IPS-20b (cell line): ENCODE measurements at regions not wholly inside any gene's neighbourhood (a gene's known extent, or its start where the extent isn't known, plus 50 kb on each side); places are given as distances from the start of the nearest gene placed in this dataset.
A peak's percentile ranks its signal among the peaks of the same experiment; 100 is the strongest.

ENCODE experiments used
- H3K27ac ChIP-seq: one replicate; pipeline ENCODE4 v1.5.1; 2013; ENCODE audit warnings: low read length
- H3K27me3 ChIP-seq: 2 replicates; pipeline ENCODE4 v1.6.1; 2013; ENCODE audit warnings: mild to moderate bottlenecking, low read length, inconsistent platforms; ENCODE audit not compliant: insufficient read depth
- H3K36me3 ChIP-seq: 2 replicates; pipeline ENCODE4 v1.6.1; 2013; ENCODE audit warnings: low read depth, mild to moderate bottlenecking, inconsistent platforms, low read length, moderate library complexity; ENCODE audit not compliant: insufficient read depth
- H3K4me1 ChIP-seq: 2 replicates; pipeline ENCODE4 v1.6.1; 2013; ENCODE audit warnings: mild to moderate bottlenecking, control low read depth, inconsistent platforms, low read length, moderate library complexity; ENCODE audit not compliant: insufficient read depth
- H3K4me3 ChIP-seq: 2 replicates; pipeline ENCODE4 v1.5.1; 2013; ENCODE audit warnings: mild to moderate bottlenecking, low read length, inconsistent platforms
- H3K9ac ChIP-seq: 2 replicates; pipeline ENCODE4 v1.6.1; 2013; ENCODE audit warnings: low read depth, mild to moderate bottlenecking, inconsistent platforms, low read length, moderate library complexity
- H3K9me3 ChIP-seq: 2 replicates; pipeline ENCODE4 v1.6.1; 2013; ENCODE audit warnings: mild to moderate bottlenecking, low read depth, low read length, inconsistent platforms; ENCODE audit not compliant: insufficient read depth

GRCh38 chr4:100797791-100798190, 280.0 kb upstream of the EMCN start:
- Histone ChIP-seq H3K27me3 (no peaks in the 10 kb centered on the region), H3K36me3 (no peaks in the 10 kb centered on the region)

GRCh38 chr4:100797356-100797755, 279.5 kb upstream of the EMCN start:
- Histone ChIP-seq H3K4me3 (no peak overlapping the region), H3K27me3 (no peaks in the 10 kb centered on the region), H3K36me3 (no peaks in the 10 kb centered on the region), H3K9ac (no peak overlapping the region), H3K27ac (no peak overlapping the region), H3K9me3 (no peaks in the 10 kb centered on the region), H3K4me1 (no peaks in the 10 kb centered on the region; the same call in 1 of the 2 replicates)

More at GRCh38 chr4:100797791-100798190, 280.0 kb upstream of the EMCN start:
- Histone ChIP-seq H3K9ac (no peak overlapping the region), H3K27ac (no peak overlapping the region), H3K4me3 (no peak overlapping the region), H3K9me3 (no peaks in the 10 kb centered on the region), H3K4me1 (no peaks in the 10 kb centered on the region; the same call in 1 of the 2 replicates)

- Histone ChIP-seq H3K9me3 (no peaks in the 10 kb centered on the region), H3K36me3 (no peaks in the 10 kb centered on the region), H3K4me3 (no peak overlapping the region), H3K27me3 (no peaks in the 10 kb centered on the region), H3K9ac (no peak overlapping the region), H3K4me1 (no peaks in the 10 kb centered on the region; the same call in 1 of the 2 replicates), H3K27ac (no peak overlapping the region)
Measured at GRCh38 chr4:100796332-100796731, 278.5 kb upstream of the EMCN start.

GRCh38 chr4:100795581-100795980, 277.8 kb upstream of the EMCN start:
- no peaks in the 10 kb centered on the region for H3K36me3 ChIP-seq
- H3K9ac ChIP-seq: no peak overlapping the region
- no peaks in the 10 kb centered on the region for H3K9me3 ChIP-seq
- no peaks in the 10 kb centered on the region for H3K27me3 ChIP-seq
- no peak overlapping the region for H3K4me3 ChIP-seq
- H3K27ac ChIP-seq: no peak overlapping the region
- no peaks in the 10 kb centered on the region; the same call in 1 of the 2 replicates for H3K4me1 ChIP-seq

- 0 out of 2 replicates have a peak overlapping the region, but pooled peaks have one; percentile 1 for H3K9ac ChIP-seq
Measured at GRCh38 chr4:100790836-100791615, 273.2 kb upstream of the EMCN start.

GRCh38 chr4:100789991-100790390, 272.2 kb upstream of the EMCN start:
- Histone ChIP-seq H3K9me3 (no peaks in the 10 kb centered on the region), H3K27ac (no peak overlapping the region)

More at GRCh38 chr4:100790836-100791615, 273.2 kb upstream of the EMCN start:
- Histone ChIP-seq H3K4me3 (no peak overlapping the region), H3K4me1 (no peaks in the 10 kb centered on the region; the same call in 1 of the 2 replicates), H3K36me3 (no peaks in the 10 kb centered on the region), H3K27me3 (no peaks in the 10 kb centered on the region), H3K27ac (no peak overlapping the region), H3K9me3 (no peaks in the 10 kb centered on the region)

GRCh38 chr4:100786481-100786880, 268.7 kb upstream of the EMCN start:
- Histone ChIP-seq H3K27me3 (no peaks in the 10 kb centered on the region), H3K4me3 (no peak overlapping the region), H3K9ac (no peak overlapping the region), H3K4me1 (no peaks in the 10 kb centered on the region; the same call in 1 of the 2 replicates), H3K36me3 (no peaks in the 10 kb centered on the region), H3K27ac (no peak overlapping the region), H3K9me3 (no peaks in the 10 kb centered on the region)

More at GRCh38 chr4:100789991-100790390, 272.2 kb upstream of the EMCN start:
- Histone ChIP-seq H3K36me3 (no peaks in the 10 kb centered on the region), H3K27me3 (no peaks in the 10 kb centered on the region), H3K4me1 (no peaks in the 10 kb centered on the region; the same call in 1 of the 2 replicates), H3K9ac (no peak overlapping the region), H3K4me3 (no peak overlapping the region)

- no peaks in the 10 kb centered on the region for H3K27me3 ChIP-seq
- no peaks in the 10 kb centered on the region for H3K4me1 ChIP-seq
- H3K9me3 ChIP-seq: no peaks in the 10 kb centered on the region
- no peaks in the 10 kb centered on the region for H3K36me3 ChIP-seq
- H3K9ac ChIP-seq: no peak overlapping the region
- no peak overlapping the region for H3K27ac ChIP-seq
- no peak overlapping the region for H3K4me3 ChIP-seq
Measured at GRCh38 chr4:100782356-100782755, 264.5 kb upstream of the EMCN start.

- no peaks in the 10 kb centered on the region for H3K27me3 ChIP-seq
- H3K9me3 ChIP-seq: no peaks in the 10 kb centered on the region
- H3K4me1 ChIP-seq: no peaks in the 10 kb centered on the region
- H3K27ac ChIP-seq: no peak overlapping the region
- H3K9ac ChIP-seq: no peak overlapping the region
- no peaks in the 10 kb centered on the region for H3K36me3 ChIP-seq
- H3K4me3 ChIP-seq: no peak overlapping the region
Measured at GRCh38 chr4:100781435-100781834, 263.6 kb upstream of the EMCN start.

GRCh38 chr4:100780126-100780525, 262.3 kb upstream of the EMCN start:
- Histone ChIP-seq H3K27ac (no peak overlapping the region), H3K36me3 (no peaks in the 10 kb centered on the region), H3K4me3 (no peak overlapping the region), H3K27me3 (no peaks in the 10 kb centered on the region), H3K9ac (no peak overlapping the region), H3K9me3 (no peaks in the 10 kb centered on the region; the same call in 1 of the 2 replicates), H3K4me1 (no peaks in the 10 kb centered on the region)

- no peaks in the 10 kb centered on the region; the same call in 1 of the 2 replicates for H3K9me3 ChIP-seq
- H3K9ac ChIP-seq: no peak overlapping the region
- H3K4me1 ChIP-seq: no peaks in the 10 kb centered on the region
- no peak overlapping the region for H3K27ac ChIP-seq
- no peaks in the 10 kb centered on the region for H3K27me3 ChIP-seq
- no peak overlapping the region for H3K4me3 ChIP-seq
- no peaks in the 10 kb centered on the region for H3K36me3 ChIP-seq
Measured at GRCh38 chr4:100778431-100778830, 260.6 kb upstream of the EMCN start.

- no peaks in the 10 kb centered on the region for H3K9me3 ChIP-seq
- H3K36me3 ChIP-seq: no peaks in the 10 kb centered on the region
- no peaks in the 10 kb centered on the region for H3K4me1 ChIP-seq
- no peak overlapping the region for H3K9ac ChIP-seq
- H3K27me3 ChIP-seq: no peaks in the 10 kb centered on the region
- no peak overlapping the region for H3K4me3 ChIP-seq
- no peak overlapping the region for H3K27ac ChIP-seq
Measured at GRCh38 chr4:100762738-100763137, 244.9 kb upstream of the EMCN start.
